BE2C (cell line): ENCODE measurements at regions not wholly inside any gene's neighbourhood (a gene's known extent, or its start where the extent isn't known, plus 50 kb on each side); places are given as distances from the start of the nearest gene placed in this dataset.

Experiments
- DNase-seq: peaks from one replicate; pipeline ENCODE4 v3.0.0-alpha.2; 2020
- H3K27me3 ChIP-seq: fragments of 250-450 bp; sonication (Bioruptor Pico); 2 replicates; pipeline ENCODE4 v1.5.1; 2020; ENCODE audit warnings: mild to moderate bottlenecking
- H3K36me3 ChIP-seq: fragments of 250-450 bp; sonication (Bioruptor Pico); 2 replicates; pipeline ENCODE4 v1.5.1; 2020; ENCODE audit warnings: mild to moderate bottlenecking
- H3K4me1 ChIP-seq: fragments of 250-450 bp; sonication (Bioruptor Pico); 2 replicates; pipeline ENCODE4 v1.5.1; 2020
- H3K4me3 ChIP-seq: 2 replicates; pipeline ENCODE4 v1.5.1; 2011; ENCODE audit warnings: low read depth, low read length
- H3K9me3 ChIP-seq: fragments of 250-450 bp; sonication (Bioruptor Pico); 2 replicates; pipeline ENCODE4 v1.5.1; 2020
- TF ChIP-seq, protein P1 (sequence below): IDR thresholded peaks from 2 replicates; pipeline ENCODE4 v1.5.1; 2012; ENCODE audit warnings: mild to moderate bottlenecking, low read depth, low read length

DNA sequence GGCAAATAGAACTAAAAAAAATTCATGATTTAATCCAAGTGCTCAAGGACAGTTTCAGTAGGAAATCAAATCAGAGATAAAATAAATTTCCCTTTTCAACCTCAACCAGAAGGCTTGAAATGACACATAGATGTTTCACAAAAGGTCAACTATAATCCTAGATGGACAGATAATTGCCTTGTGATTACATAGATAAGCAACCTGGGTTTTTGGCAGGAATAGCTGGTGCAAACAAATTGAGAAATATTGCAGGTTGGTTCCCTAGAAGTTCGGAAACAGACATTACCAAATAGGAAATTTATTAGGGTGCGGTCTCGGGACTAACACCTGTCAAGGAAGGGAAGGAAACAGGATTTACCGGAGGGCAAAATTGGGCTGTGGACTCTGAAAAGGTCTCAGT, 497.5 kb downstream of the COG6 start:
- no peak for DNase-seq
- H3K4me1 ChIP-seq: no peaks in the 10 kb centered on the region
- no peaks in the 10 kb centered on the region for H3K9me3 ChIP-seq
- no peak overlapping the region for H3K4me3 ChIP-seq
- no peaks in the 10 kb centered on the region for H3K36me3 ChIP-seq
- TF ChIP-seq, protein P1, sequence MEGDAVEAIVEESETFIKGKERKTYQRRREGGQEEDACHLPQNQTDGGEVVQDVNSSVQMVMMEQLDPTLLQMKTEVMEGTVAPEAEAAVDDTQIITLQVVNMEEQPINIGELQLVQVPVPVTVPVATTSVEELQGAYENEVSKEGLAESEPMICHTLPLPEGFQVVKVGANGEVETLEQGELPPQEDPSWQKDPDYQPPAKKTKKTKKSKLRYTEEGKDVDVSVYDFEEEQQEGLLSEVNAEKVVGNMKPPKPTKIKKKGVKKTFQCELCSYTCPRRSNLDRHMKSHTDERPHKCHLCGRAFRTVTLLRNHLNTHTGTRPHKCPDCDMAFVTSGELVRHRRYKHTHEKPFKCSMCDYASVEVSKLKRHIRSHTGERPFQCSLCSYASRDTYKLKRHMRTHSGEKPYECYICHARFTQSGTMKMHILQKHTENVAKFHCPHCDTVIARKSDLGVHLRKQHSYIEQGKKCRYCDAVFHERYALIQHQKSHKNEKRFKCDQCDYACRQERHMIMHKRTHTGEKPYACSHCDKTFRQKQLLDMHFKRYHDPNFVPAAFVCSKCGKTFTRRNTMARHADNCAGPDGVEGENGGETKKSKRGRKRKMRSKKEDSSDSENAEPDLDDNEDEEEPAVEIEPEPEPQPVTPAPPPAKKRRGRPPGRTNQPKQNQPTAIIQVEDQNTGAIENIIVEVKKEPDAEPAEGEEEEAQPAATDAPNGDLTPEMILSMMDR: no peak
- no peaks in the 10 kb centered on the region for H3K27me3 ChIP-seq

DNA sequence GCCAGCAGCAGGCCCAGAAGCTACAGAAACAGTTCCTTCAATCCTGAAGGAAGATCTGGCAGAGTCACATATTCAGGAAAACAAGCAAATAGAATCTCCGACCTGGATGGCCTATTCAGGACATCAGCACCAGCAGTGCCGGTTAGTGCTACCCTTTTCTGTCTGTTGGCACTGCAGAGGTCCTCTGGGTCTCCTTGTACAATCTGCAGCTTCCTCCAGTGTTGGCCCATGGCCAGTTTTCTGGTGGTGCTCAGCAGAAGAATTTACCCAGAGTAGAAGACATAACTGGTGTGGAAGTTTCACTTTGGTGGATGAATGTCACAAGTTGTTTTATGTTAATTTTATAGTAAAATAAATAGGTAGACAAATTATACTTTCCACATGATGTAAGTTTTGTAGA, 498.1 kb downstream of the COG6 start:
- H3K9me3 ChIP-seq: no peaks in the 10 kb centered on the region
- H3K27me3 ChIP-seq: no peaks in the 10 kb centered on the region
- no peaks in the 10 kb centered on the region for H3K4me1 ChIP-seq
- no peak overlapping the region for H3K4me3 ChIP-seq
- no peak for DNase-seq
- TF ChIP-seq, protein P1: no peak
- H3K36me3 ChIP-seq: no peaks in the 10 kb centered on the region

DNA sequence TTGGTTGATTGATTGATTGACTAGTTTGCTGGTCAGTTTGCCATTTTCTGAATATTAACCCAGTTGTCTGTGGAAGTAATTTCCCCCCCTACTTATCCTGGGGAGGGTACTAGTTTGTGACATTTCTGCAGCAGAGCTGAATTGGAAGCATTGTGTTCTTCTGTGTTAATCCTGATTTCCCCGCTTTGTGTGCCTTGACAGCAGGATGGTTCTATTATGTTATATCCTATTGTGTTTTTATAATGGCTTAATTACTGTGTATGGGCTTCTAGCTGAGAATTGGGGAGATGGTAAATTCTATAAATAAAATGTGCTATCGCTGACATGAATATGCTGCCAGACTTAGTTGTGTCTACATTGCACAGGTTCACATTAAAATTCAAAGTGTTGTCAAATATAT, 499.7 kb downstream of the COG6 start:
- Histone ChIP-seq H3K4me3 (no peak overlapping the region), H3K4me1 (no peaks in the 10 kb centered on the region), H3K27me3 (no peaks in the 10 kb centered on the region), H3K36me3 (no peaks in the 10 kb centered on the region), H3K9me3 (no peaks in the 10 kb centered on the region)
- TF ChIP-seq, protein P1: no peak
- no peak for DNase-seq

DNA sequence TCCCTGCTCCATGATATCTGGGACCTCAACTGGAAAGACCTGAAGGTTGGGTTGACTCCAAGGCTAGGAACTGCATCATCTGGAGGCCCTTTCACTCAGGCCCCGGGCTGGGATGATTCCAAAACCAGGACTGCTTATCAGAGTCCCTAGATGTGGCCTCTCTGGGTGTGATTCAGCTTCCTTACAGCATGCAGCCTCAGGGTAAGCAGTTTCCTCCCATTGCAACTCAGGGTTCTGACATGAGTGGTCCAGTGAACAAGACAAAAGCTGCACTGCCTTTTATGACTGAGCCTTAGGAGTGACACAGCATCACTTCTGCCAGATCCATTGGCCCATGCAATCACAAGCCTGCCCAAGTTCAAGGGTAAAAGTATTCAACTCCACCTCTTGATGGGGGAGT, 502.8 kb downstream of the COG6 start:
- Histone ChIP-seq H3K36me3 (no peaks in the 10 kb centered on the region), H3K4me1 (no peaks in the 10 kb centered on the region), H3K9me3 (no peaks in the 10 kb centered on the region), H3K4me3 (no peak overlapping the region), H3K27me3 (no peaks in the 10 kb centered on the region)
- TF ChIP-seq, protein P1: no peak
- DNase-seq: no peak

DNA sequence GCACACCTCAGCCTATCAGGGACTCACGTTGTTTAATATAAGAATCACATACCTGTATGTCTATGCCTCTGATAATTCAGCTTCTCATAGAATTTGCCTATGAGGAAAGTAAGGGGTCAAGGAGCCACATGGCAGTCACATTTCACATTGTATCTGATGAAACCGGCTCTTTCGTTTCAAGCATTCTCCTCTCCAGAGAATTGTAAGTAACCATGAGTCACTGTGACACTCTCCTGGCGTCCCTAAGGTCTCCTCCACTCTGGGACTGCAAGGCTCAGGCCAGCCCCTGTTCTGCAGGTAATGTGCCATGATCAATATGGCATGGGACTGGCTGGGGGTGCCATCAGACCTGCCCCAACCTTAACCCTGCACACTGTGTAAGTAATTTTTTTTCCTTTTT, 503.3 kb downstream of the COG6 start:
- H3K36me3 ChIP-seq: no peaks in the 10 kb centered on the region
- no peak for DNase-seq
- no peaks in the 10 kb centered on the region for H3K27me3 ChIP-seq
- no peaks in the 10 kb centered on the region for H3K4me1 ChIP-seq
- H3K4me3 ChIP-seq: no peak overlapping the region
- H3K9me3 ChIP-seq: no peaks in the 10 kb centered on the region
- TF ChIP-seq, protein P1: no peak

DNA sequence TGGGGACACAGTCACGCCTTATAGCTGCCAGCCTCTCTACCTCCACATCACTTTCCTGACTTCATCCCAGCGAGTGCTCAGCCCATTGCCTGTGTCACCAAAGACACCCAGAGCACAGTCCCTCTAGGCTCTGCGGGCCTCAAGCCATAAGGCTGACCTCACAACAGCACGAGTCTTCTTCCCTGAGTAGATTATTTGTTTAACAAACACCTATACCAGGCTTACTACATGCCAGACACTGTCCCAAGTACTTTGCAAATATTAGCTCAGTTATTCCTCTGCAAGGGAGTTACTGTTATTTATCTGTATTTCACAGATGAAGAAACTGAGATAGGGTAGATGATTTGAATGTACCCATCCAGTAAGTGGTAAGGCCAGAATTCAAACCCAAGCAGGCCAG, 504.3 kb downstream of the COG6 start:
- DNase-seq: no peak
- Histone ChIP-seq H3K4me1 (no peaks in the 10 kb centered on the region), H3K36me3 (no peaks in the 10 kb centered on the region), H3K27me3 (no peaks in the 10 kb centered on the region), H3K9me3 (no peaks in the 10 kb centered on the region), H3K4me3 (no peak overlapping the region)
- TF ChIP-seq, protein P1: no peak
